MCF 10A (cell line): ENCODE measurements at regions not wholly inside any gene's neighbourhood (a gene's known extent, or its start where the extent isn't known, plus 50 kb on each side); places are given as distances from the start of the nearest gene placed in this dataset.

Source experiments
- BruUV-seq: library from RNA; stranded (reverse); fragments of 400-500 nt; replicated peaks from 2 replicates; lab custom pipeline; 2021; lab: Mats Ljungman, UMichigan
- CTCF ChIA-PET: fragments of 300-600 bp; sonication (Branson Sonifier 250); formaldehyde crosslinking; extraction: SDS; loops from one replicate; lab custom pipeline; 2021; ENCODE audit warnings: antibody characterized with exemption, inconsistent platforms; lab: Yijun Ruan, JAX
- POLR2A ChIA-PET: fragments of 300-600, 350-650 bp; sonication (Branson Sonifier 250); formaldehyde crosslinking; extraction: SDS; loops from one replicate; lab custom pipeline; 2020; ENCODE audit warnings: antibody characterized with exemption, inconsistent platforms; lab: Yijun Ruan, JAX
- DNase-seq: peaks from one replicate; pipeline ENCODE4 v3.0.0-alpha.2; 2018; ENCODE audit not compliant: unreplicated experiment
- H3K27ac Mint-ChIP-seq: one replicate; pipeline ENCODE4 v1.8.0; 2022; ENCODE audit warnings: mild to moderate bottlenecking, low read depth, mixed read lengths; ENCODE audit not compliant: unreplicated experiment
- H3K27me3 Mint-ChIP-seq: one replicate; pipeline ENCODE4 v1.8.0; 2022; ENCODE audit warnings: mixed read lengths; ENCODE audit not compliant: insufficient read depth, unreplicated experiment
- H3K36me3 Mint-ChIP-seq: one replicate; pipeline ENCODE4 v1.8.0; 2022; ENCODE audit warnings: mild to moderate bottlenecking, moderate library complexity, mixed read lengths; ENCODE audit not compliant: insufficient read depth, unreplicated experiment
- H3K4me1 Mint-ChIP-seq: one replicate; pipeline ENCODE4 v1.8.0; 2022; ENCODE audit warnings: mixed read lengths; ENCODE audit not compliant: insufficient read depth, unreplicated experiment
- H3K4me3 Mint-ChIP-seq: one replicate; pipeline ENCODE4 v1.8.0; 2022; ENCODE audit warnings: mild to moderate bottlenecking, moderate library complexity, mixed read lengths; ENCODE audit not compliant: unreplicated experiment
- H3K9me3 Mint-ChIP-seq: one replicate; pipeline ENCODE4 v1.8.0; 2022; ENCODE audit warnings: mixed read lengths; ENCODE audit not compliant: unreplicated experiment
- CTCF ChIP-seq: fragments of 200-600 bp; IDR thresholded peaks from one replicate; pipeline ENCODE4 v1.8.0; 2022; ENCODE audit warnings: antibody characterized with exemption, mild to moderate bottlenecking; ENCODE audit not compliant: unreplicated experiment
- intact Hi-C: fragments of 100-400 bp; cut with micrococcal nuclease; formaldehyde crosslinking; loops from 2 replicates; pipeline ENCODE4 v1.14.1; 2022

GRCh38 chr6:2581611-2582010 is 169.1 kb downstream of the MYLK4 start:
- POLR2A ChIA-PET = interaction anchor here (1.2 kb wide), 1 partner anchor 58 kb away, joined by 3 read pairs; no protein-coding TSS in a partner anchor
- H3K9me3 Mint-ChIP-seq = peaks cover 9% of the 10 kb centered on the region

GRCh38 chr6:2581011-2581410 is 169.7 kb downstream of the MYLK4 start:
- Mint-ChIP-seq H3K27me3 (no peaks in the 10 kb centered on the region), H3K27ac (no peak overlapping the region), H3K4me3 (no peak overlapping the region), H3K4me1 (no peaks in the 10 kb centered on the region), H3K9me3 (peaks cover 3% of the 10 kb centered on the region), H3K36me3 (no peaks in the 10 kb centered on the region)
- BruUV-seq = no TSS peak
- no peak for TF ChIP-seq CTCF
- ChIA-PET POLR2A (no interaction called here), CTCF (interaction anchor here (0.6 kb wide), 1 partner anchor 304 kb away, joined by 7 read pairs; no protein-coding TSS in a partner anchor)
- no peak for DNase-seq
- intact Hi-C loops = no loop called here

More at GRCh38 chr6:2581611-2582010, 169.1 kb downstream of the MYLK4 start:
- CTCF ChIA-PET = no interaction called here
- Mint-ChIP-seq H3K36me3 (no peaks in the 10 kb centered on the region), H3K4me3 (no peak overlapping the region), H3K27ac (no peak overlapping the region), H3K27me3 (no peaks in the 10 kb centered on the region), H3K4me1 (no peaks in the 10 kb centered on the region)
- TF ChIP-seq CTCF = no peak
- no peak for DNase-seq
- intact Hi-C loops = no loop called here
- BruUV-seq = no TSS peak

GRCh38 chr6:2579804-2580570 is 170.7 kb downstream of the MYLK4 start:
- no peak for DNase-seq
- Mint-ChIP-seq H3K9me3 (peaks cover 8% of the 10 kb centered on the region), H3K4me3 (no peak overlapping the region), H3K4me1 (no peaks in the 10 kb centered on the region), H3K36me3 (no peaks in the 10 kb centered on the region), H3K27me3 (no peaks in the 10 kb centered on the region), H3K27ac (no peak overlapping the region)
- TF ChIP-seq CTCF = no peak
- CTCF ChIA-PET = no interaction called here
- intact Hi-C loops = no loop called here
- POLR2A ChIA-PET = no interaction called here
- no TSS peak for BruUV-seq

- POLR2A ChIA-PET = no interaction called here
- CTCF ChIA-PET = no interaction called here
- intact Hi-C loops = no loop called here
- H3K4me3 Mint-ChIP-seq = no peak overlapping the region
- TF ChIP-seq CTCF = no peak
- no TSS peak for BruUV-seq
- H3K27me3 Mint-ChIP-seq = no peaks in the 10 kb centered on the region
- peaks cover 15% of the 10 kb centered on the region for H3K9me3 Mint-ChIP-seq
- no peaks in the 10 kb centered on the region for H3K36me3 Mint-ChIP-seq
- H3K4me1 Mint-ChIP-seq = no peaks in the 10 kb centered on the region
- no peak for DNase-seq
- no peak overlapping the region for H3K27ac Mint-ChIP-seq
These were observed 171.4 kb downstream of the MYLK4 start for GRCh38 chr6:2579241-2579761.
